Muscle of back (tissue), 3 donors: ENCODE measurements at regions not wholly inside any gene's neighbourhood (a gene's known extent, or its start where the extent isn't known, plus 50 kb on each side); places are given as distances from the start of the nearest gene placed in this dataset.
"Not testable (repeated sequence)": the region's sequence is repeated elsewhere in the genome, so short reads cannot be mapped to it uniquely, and the experiment has no call there.

ENCODE experiments used
- DNase-seq, 3 donors: peaks; one replicate each; pipeline versions ENCODE4 v3.0.0 to v3.0.0-alpha.2; 2013

DNA sequence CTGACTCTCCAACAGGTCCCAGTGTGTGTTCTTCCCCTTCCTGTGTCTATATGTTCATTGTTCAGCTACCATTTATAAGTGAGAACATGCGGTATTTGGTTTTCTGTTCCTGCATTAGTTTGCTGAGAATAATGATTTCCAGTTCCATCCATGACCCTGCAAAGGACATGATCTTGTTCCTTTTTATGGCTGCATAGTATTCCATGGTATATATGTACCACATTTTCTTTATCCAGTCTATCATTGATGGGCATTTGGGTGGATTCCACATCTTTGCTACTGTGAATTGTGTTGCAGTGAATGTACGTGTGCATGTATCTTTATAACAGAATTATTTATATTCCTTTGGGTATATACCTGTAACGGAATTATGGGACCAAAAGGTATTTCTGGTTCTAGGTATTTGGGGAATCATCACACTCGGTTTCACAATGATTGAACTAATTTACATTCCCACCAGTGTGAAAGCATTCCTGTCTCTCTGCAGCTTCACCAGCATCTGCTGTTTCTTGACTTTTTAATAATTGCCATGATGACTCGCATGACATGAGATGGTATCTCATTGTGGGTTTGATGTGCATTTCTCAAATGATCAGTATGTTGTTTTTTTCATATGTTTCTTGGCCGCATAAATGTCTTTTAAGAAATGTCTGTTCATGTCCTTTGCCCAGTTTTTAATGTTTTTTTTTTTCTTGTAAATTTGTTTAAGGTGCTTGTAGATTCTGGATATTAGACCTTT, 60.2 kb downstream of the LSMEM1 start:
- DNase-seq = no peak

DNA sequence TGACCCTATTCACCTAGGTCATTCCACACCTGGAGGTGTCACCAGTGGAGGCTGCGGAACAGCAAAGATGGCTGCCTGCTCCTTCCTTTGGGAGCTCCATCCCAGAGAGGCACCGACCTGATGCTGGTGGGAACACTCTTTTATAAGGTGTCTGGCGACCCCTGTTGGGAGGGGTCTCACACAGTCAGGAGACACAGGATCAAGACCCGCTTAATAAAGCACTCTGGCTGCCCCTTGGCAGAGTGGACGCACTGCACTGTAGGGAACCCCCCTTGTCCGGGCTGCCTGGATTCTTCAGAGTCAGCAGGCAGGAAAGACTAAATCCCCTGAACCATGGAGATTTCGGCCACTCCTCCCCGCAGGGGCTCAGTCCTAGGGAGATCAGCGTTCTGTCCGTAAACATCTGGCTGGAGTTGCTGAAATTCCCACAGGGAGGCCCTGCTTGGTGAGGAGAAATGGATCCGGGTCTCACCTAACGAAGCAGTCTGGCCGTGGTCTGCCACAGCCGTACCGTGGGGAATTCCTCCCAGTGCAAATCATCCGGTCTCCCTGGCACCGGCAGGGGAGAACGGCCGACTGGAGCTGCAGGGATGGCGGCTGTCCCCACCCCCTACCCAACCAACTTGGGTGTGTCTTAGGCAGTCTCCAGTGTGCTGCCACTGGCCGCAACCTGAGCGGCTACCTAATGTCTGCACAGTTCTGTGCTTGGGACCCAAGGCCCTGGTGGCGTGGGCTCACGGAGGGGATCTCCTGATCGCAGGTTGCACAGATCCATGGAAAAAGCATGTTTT, 66.1 kb downstream of the LSMEM1 start:
- DNase-seq = no peak

DNA sequence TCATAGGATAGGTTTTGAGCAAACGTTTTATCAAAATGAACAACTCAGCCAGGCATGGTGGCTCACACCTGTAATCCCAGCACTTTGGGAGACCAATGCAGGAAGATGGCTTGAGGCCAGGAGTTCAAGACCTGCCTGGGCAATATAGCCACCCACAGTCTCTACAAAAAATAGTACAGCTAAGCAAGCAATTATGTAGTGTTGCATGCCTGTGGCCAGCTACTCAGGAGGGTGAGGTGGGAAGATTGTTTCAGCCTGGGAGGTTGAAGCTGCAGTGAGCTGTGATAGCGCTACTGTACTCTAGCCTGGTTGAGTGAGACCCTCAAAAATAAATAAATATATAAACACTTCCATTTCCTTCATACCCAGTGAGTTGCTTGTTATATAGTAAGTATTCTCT, 67.1 kb downstream of the LSMEM1 start:
- no peak for DNase-seq

DNA sequence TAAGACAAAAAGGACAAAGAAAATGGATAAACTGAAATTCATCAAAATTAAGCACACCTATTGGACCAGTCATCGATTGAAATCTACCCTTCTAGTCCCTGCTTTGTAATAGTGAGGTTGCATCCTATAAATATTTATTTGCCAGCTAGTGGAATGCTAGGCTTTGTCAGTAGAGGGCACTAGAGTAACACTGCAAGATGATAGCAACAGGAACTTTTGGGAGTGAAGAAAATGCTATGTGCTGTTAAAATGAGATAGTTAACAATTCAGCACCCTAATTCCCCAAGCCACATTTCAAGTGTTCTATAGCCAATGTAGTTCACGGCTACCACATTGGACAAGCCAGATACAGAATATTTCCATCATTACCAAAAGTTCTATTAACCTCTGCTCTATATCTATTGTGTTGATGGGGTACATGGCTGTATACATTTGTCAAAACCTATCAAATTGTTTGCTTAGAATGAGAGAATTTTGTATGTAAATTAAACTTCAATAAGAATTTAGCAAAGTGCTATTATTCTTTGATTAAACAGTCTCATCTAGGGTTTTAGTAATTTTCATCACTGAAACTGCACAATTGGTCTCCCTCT, 69.8 kb downstream of the LSMEM1 start:
- peak; percentile 32 to 70 (median 55) for DNase-seq

DNA sequence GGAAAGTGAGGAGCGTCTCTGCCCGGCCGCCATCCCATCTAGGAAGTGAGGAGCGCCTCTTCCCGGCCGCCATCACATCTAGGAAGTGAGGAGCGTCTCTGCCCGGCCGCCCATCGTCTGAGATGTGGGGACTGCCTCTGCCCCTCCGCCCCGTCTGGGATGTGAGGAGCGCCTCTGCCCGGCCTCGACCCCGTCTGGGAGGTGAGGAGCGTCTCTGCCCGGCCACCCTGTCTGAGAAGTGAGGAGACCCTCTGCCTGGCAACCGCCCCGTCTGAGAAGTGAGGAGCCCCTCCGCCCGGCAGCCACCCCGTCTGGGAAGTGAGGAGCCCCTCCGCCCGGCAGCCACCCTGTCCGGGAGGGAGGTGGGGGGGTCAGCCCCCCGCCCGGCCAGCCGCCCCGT, 70.7 kb downstream of the LSMEM1 start:
- not testable (repeated sequence) for DNase-seq

DNA sequence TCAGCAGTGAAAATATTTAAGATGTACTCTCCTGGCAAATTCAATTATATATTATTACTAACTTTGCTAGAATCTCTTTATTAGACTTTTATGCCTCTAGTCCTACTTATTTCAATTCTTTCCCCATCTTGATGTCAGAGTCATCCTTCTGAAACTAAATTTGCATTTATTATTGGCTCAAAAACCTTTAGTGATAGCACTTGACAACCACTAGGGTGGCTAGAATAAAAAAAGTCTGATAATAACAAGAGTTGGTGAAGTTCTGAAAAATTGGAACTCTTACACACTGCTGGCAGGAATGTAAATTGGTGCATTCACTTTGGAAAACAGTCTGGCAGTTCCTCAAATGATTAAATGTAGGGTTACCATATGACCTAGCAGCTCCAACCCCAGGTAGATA, 73.8 kb downstream of the LSMEM1 start:
- no peak for DNase-seq

DNA sequence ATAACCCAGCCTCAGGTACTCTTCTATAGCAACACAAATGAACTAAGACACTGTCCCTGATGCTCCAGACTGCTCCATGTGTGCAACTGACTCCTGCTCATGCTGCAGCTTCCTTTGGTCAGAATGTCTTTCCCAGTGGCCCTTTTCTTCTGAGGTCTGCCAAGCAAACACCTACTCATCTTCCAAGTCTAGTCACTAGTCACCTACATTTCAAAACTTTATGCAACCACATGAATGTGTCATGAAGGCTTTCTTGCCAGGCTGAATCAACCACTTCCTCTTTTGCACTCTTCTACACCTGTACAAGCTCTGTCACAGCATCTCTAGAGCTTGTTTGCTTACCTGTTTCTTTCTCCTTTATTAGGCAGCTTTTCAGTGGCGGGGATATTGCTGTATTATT, 75.8 kb downstream of the LSMEM1 start:
- no peak for DNase-seq

DNA sequence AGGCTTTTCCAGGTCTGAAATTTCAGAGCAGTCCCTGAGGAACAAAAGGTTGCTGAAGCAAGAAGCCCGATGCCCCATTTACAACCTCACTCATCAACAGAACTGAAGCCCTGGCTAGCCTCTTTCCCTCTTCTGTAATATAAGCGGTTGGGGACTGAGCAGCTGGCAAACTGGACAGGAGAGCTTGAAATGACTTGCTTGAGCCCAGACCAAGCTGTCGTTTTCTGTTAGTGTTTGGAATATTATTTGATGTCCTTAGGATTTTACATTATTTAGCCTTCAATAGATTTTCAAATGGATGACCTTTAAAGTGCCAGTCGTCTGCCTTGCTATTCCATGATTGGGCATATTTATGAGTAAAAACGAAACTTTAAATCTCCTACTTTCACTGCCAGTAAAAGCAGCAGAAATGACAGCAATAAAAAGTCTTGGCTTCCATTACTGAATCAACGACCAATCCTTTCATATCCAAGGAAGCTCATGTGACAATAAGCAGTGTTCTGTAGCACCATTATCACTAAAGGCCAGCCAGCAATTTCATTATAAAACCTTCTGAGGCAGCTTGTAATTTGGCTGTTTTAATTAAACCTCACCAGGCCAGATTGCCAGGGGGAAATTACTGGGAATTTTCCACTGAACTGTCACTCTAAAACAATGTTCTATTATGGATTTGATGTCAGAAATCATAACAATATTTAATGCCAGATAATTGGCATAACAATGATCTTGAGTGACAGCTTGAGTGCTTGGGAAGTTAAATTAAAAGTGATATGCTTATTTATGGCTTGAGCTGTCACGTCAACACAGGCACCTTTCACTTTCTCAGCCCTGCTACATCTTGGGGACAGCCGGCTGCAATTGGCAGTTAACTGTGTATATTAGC, 85.9 kb downstream of the LSMEM1 start:
- DNase-seq = no peak

DNA sequence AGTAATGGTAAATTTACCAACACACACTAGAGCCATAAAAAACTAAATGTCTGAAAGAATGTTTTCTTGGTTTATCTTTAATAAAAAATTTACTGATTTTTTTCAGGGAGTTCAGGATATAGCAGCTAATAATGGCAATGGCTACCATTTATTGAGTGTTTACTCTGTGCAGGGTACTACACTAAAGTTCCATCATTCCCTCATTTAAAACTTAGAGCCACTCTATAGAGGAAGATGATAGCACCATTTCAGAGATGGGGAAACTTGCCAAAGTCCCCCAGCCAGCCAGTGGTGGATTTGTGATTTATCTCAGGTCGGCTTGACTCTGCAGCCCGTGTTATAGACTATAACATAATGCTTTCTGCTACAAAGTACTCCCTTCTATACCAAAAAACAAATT, 86.6 kb downstream of the LSMEM1 start:
- DNase-seq = no peak

DNA sequence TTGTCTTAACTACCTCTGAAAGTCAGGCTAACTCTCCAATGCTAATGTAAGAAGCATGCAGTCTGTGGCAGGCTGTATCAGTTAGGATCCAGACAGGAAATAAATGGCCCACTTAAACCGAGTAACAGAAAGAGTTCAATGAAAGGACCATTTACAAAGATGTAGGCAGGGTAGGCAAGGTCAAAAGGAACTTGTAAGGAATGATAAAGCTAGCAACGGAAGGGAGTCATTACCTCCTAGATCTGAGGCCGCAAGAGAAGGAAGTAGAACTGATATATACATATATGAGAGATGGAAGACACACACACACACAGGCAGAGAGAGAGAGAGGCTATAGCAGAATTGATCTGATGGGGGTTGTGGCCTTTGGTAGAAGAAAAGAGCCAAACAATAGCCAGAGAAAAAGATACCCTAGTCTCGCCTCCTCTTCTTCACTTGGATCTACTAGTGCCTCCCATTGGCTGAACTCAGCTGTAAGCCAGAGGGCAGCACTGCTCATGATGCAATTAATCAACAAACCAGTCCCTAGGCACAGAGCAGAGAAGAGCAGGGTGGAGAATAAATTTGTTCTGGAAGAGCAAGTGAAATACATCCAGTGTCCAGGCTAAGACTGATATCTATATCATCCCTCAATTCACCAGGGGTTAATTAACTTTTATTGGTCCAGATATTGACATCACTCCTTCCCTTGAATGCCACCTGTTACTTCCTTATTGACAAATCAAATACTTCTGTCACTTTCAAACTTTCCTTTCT, 91.2 kb downstream of the LSMEM1 start:
- no peak for DNase-seq

DNA sequence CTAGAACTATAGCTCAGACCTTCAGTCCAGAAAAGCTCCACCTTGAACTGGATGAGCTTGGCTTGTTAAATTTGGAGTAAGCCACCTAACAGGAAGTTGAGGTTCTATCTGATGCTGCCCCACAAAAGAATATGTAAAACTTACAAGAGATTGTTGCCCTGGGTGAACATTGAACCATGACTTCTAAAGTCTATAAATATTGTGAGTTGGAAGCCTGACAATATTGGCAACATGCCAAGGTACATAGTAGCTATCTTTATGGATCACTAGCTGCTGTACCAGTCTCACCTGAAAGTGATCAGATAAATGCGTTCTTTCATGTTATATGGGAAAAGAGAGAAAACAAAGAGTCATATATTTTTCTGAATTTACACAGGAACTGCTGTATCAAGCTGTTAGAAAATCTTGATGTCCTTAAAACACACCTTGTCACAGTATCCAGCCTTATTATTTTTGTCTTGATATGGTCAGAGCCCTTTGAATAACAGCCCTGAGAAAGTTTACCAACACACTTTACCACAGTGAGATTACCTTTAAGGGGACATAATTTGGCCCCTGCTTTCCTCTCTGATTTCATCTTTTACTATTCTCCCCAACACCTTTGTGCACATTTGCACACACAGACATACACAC, 92.0 kb downstream of the LSMEM1 start:
- DNase-seq = no peak

DNA sequence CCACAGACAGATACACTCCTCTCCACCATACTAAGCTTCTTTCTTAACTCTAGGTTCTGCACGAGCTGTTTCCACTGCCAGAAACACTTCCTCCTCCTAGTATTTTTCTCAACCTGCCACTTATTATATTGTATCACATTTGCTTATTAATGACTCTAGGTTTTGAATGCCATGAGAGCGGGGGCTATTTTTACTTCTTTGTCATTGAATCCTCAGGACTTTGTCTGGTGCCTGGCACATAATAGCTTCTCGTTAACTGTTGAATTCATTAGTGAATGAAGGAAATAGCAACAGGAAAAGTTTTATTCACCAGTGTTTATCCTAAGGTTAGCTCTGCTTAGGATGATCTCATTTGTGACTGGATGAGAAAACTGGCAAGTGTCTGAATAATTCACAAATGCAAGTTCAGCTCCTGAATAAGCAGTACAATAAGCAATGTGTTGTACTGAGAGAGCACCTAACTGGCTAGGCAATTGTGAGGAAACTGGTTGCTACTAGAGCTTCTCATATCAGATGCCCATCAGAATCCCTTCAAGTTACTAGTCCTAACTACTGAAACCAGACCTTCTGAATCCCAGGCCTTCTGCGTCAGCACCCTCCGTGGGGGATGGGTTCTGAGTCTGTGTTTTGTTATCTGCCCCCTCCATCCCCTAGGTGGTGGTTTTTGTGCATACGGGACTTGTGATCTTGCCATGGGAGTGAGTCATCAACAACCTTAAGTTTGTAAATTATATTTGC, 92.7 kb downstream of the LSMEM1 start:
- no peak for DNase-seq

DNA sequence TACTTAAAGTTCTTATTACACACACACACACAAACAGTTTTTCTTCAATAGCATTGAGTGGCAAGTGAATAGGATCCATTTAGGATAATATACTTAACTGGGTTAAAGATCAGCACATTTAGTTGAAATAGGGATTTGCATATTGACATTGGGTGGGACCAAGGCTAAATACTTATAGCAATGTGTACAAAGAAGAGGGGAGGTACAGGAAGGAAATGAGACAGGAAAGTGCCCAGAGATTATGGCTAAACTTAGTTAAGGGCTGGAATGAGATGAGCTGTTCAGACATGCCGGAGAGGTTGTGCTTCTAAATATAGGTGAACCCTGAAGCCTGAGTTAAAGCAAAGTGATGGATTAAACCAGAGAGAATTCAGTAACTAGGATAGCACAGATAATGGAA, 95.1 kb downstream of the LSMEM1 start:
- no peak for DNase-seq

DNA sequence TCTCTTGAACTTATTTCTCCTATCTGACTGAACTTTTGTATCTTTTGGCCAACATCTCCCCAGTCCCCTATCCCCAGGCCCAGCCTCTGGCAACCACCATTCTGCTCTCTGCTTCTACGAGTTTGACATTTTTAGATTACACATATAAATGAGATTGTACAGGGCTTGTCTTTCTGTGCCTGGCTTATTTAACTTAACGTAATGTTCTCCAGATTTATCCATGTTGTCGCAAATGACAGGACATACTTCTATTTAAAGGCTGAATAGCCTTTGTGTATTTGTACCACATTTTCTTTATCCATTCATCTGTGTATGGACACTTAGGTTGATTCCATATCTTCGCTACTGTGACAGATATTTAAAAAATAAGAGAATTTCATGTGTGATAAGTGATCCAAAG, 98.6 kb downstream of the LSMEM1 start:
- no peak for DNase-seq

DNA sequence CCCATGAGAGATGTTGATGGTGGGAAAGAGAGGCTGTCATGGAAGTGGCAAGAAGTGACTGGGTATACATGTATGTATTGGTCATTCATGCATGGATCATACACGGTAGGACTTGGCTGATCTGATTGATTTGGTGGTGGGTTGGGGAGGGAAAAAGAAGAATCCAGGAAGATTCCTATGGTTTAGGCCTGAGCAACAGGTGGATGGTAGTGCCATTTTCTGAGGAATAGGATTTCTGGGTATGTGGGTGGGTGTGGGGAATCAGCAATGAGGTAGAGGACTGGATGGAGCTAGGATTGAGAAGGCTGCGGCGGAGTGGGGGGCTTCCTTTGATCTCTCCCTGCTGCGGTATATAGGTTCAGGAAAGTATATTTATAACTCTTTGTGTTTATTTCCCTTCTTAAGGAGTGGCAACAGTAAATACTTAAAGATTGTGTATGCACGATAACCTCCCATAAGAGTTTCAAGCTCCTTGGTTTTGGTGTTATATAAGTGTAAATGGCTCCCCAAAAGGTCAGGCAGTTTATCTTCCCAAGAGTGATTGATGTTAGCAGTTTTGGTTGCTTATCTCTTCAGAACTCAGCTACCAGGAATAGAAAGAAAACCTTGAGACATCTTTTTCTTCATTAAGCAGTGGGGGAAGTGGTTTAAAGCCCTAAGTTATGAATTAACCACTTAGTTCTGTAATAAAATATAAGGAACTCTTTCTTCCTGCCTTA, 100.1 kb downstream of the LSMEM1 start:
- no peak for DNase-seq

DNA sequence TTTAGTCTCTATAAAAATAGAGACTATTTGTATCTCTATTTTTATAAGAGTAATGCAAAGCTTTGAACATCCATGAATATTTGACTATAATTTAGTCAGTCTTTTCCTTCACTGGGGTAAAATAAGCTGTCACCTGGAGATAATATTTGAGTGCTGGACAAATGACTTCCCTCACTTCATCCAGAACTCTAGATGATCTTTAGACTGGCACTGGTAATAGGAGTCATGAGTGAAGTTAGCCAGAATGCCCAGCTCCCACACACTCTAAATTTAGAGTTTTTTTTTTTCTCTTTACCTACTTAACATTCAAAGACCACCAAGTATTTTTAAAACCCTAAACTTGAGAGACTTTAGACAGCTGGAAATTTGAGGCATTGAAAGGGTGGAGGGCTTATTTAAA, 100.7 kb downstream of the LSMEM1 start:
- DNase-seq = no peak

DNA sequence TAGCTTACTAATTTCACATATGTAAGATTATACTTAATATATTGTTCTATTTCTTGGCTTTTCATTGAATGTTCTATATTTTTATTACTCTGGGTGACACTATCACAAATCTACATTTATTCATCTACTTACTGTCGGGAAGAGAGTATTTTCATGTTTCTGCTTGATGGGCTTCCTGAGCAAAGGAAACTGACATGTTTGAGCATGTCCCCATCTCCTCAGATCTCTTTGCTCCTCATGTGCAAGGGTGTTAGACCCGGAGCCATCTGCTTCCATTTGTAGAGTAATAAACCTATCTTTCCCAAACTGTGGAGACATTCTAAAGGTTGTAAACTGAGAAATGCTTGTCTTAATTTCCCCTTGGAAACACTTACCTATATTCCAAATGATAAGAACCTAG, 103.5 kb downstream of the LSMEM1 start:
- DNase-seq = no peak

DNA sequence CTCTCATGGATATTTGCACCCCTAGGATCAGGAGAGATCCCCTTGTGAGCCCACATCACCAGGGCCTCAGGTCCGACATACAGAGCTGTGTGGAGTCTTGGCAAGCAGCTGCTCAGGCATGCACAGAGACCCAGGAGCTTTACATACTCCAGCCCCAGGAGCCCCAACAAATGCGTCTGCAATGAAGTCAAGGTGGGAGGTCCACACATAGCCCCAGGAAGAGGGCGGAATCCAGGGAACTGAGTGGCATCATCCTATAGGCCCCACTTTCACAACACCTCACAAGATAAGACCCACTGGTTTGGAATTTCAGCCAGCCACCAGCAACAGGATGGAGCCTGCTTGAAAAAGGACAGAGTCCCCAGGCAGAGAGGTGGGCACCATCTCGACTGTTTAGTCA, 106.7 kb downstream of the LSMEM1 start:
- no peak for DNase-seq

DNA sequence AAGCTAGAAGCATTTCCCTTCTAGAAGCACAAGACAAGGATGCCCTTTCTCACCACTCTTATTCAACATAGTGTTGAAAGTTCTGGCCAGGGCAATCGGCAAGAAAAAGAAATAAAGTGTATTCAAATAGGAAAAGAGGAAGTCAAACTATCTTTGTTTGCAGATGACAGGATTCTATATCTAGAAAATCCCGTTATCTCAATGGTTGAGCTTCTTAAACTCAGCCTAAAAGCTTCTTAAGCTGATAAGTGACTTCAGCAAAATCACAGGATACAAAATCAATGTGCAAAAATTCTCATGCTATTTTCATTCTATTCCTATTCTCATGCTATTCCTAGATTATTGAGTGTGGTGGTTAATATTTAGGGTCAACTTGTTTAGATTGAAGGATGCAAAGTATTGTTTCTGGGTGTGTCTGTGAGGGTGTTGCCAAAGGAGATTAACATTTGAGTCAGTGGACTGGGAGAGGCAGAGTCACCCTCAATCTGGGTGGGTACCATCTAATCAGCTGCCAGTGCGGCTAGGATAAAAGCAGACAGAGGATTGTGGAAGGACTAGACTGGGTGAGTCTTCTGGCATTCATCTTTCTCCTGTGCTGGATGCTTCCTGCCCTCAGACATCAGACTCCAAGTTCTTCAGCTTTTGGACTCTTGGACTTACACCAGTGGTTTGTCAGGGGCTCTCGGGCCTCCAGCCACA, 111.9 kb downstream of the LSMEM1 start:
- not testable (repeated sequence) for DNase-seq
